Gastrocnemius medialis (tissue), 4 donors: ENCODE measurements at regions not wholly inside any gene's neighbourhood (a gene's known extent, or its start where the extent isn't known, plus 50 kb on each side); places are given as distances from the start of the nearest gene placed in this dataset.

Experiments
- ATAC-seq, 2 donors: fragments of 150-250 bp; one replicate each; pipeline ENCODE4 v1.9.1; 2016
- DNase-seq, 2 donors: peaks; one replicate each; pipeline ENCODE4 v3.0.0-alpha.2; 2019
- H3K27ac ChIP-seq, 4 donors: fragments of 200-600 bp; sonication (generic); 1 replicate in 1 of 4; 2 replicates in 3 of 4; pipeline ENCODE4 v1.5.1; 2016 to 2018; ENCODE audit warnings: mild to moderate bottlenecking in 2 of 4, moderate library complexity in 1 of 4
- H3K27me3 ChIP-seq, 3 donors: fragments of 200-600 bp; sonication (generic) in 2 of 3; 1 replicate in 1 of 3; 2 replicates in 2 of 3; pipeline versions ENCODE4 v1.5.1 to v1.6.0; 2016 to 2019; ENCODE audit warnings: mild to moderate bottlenecking in 1 of 3, moderate library complexity in 1 of 3
- H3K36me3 ChIP-seq, 2 donors: fragments of 200-600 bp; sonication (generic) in 1 of 2; one replicate each; pipeline ENCODE4 v1.5.1; 2017 to 2018
- H3K4me1 ChIP-seq, 2 donors: fragments of 200-600 bp; sonication (generic) in 1 of 2; one replicate each; pipeline ENCODE4 v1.5.1; 2016 to 2017; ENCODE audit warnings: mild to moderate bottlenecking in 2 of 2
- H3K4me3 ChIP-seq, 4 donors: fragments of 200-600 bp; sonication (generic) in 3 of 4; 1 replicate in 1 of 4; 2 replicates in 3 of 4; pipeline ENCODE4 v1.5.1; 2016 to 2019; ENCODE audit warnings: mild to moderate bottlenecking in 2 of 4
- H3K9me3 ChIP-seq, 3 donors: fragments of 200-600 bp; sonication (generic) in 2 of 3; 1 replicate in 1 of 3; 2 replicates in 2 of 3; pipeline ENCODE4 v1.5.1; 2016 to 2019
- CTCF ChIP-seq, 5 experiments: fragments of 450-650 bp in 3 of 5; fragments of 200-600 bp in 2 of 5; sonication (generic) in 2 of 5; IDR thresholded peaks in 4 of 5; conservative IDR thresholded peaks in 1 of 5; 1 replicate in 4 of 5; 2 replicates in 1 of 5; pipeline ENCODE4 v1.5.1; 2016 to 2019; ENCODE audit warnings: antibody characterized with exemption in 5 of 5, mild to moderate bottlenecking in 3 of 5, moderate library complexity in 3 of 5
- POLR2A ChIP-seq, 2 donors: fragments of 450-650 bp; IDR thresholded peaks; one replicate each; pipeline ENCODE4 v1.6.1; 2017; ENCODE audit warnings: antibody characterized with exemption in 2 of 2, mild to moderate bottlenecking in 2 of 2, moderate library complexity in 2 of 2
- in situ Hi-C, 4 donors: fragments of 200-750 bp; cut with MboI; loops; one replicate each; pipeline versions ENCODE4 v1.15.0 to v1.8.0; 2017; ENCODE audit warnings: low sequenced_read_pairs in 4 of 4
- intact Hi-C: fragments of 100-400 bp; cut with DNase I; formaldehyde crosslinking; loops from one replicate; pipeline ENCODE4 v1.15.1; 2023; ENCODE audit warnings: low total_unique reads

- in situ Hi-C loops = no loop called here
- Histone ChIP-seq H3K4me1 (no peaks in the 10 kb centered on the region), H3K27me3 (no peaks in the 10 kb centered on the region), H3K9me3 (no peaks in the 10 kb centered on the region), H3K36me3 (no peaks in the 10 kb centered on the region), H3K27ac (no peak overlapping the region), H3K4me3 (no peak overlapping the region)
- TF ChIP-seq CTCF (IDR thresholded peaks at IDR 0.05 in 4 of 5, conservative IDR thresholded peaks at IDR 0.05 in 1 of 5) (no peak), POLR2A (IDR thresholded peaks at IDR 0.05) (no peak)
- DNase-seq (no peak), ATAC-seq (no peak)
- intact Hi-C loops = no loop called here
Observed at GRCh38 chr20:54291339-54292010, 83.6 kb downstream of the PFDN4 start.

GRCh38 chr20:54292185-54292584 lies 84.3 kb downstream of the PFDN4 start:
- no peak for ATAC-seq
- in situ Hi-C loops (no loop called here), intact Hi-C loops (no loop called here)
- no peaks in the 10 kb centered on the region for H3K36me3 ChIP-seq
- TF ChIP-seq CTCF (IDR thresholded peaks at IDR 0.05 in 4 of 5, conservative IDR thresholded peaks at IDR 0.05 in 1 of 5) = no peak
- TF ChIP-seq POLR2A (IDR thresholded peaks at IDR 0.05) = no peak
- no peaks in the 10 kb centered on the region for H3K4me1 ChIP-seq
- H3K27me3 ChIP-seq = no peaks in the 10 kb centered on the region
- H3K4me3 ChIP-seq = no peak overlapping the region
- H3K9me3 ChIP-seq = no peaks in the 10 kb centered on the region
- DNase-seq = no peak
- no peak overlapping the region for H3K27ac ChIP-seq

- Histone ChIP-seq H3K27me3 (no peaks in the 10 kb centered on the region), H3K36me3 (no peaks in the 10 kb centered on the region), H3K27ac (no peak overlapping the region), H3K4me1 (no peaks in the 10 kb centered on the region), H3K4me3 (no peak overlapping the region), H3K9me3 (no peaks in the 10 kb centered on the region)
- intact Hi-C loops (no loop called here), in situ Hi-C loops (no loop called here)
- no peak for ATAC-seq
- TF ChIP-seq CTCF (IDR thresholded peaks at IDR 0.05 in 4 of 5, conservative IDR thresholded peaks at IDR 0.05 in 1 of 5) = no peak
- TF ChIP-seq POLR2A (IDR thresholded peaks at IDR 0.05) = no peak
- DNase-seq = no peak
Observed at GRCh38 chr20:54293526-54293925, 85.6 kb downstream of the PFDN4 start.

GRCh38 chr20:54294094-54294493 lies 86.2 kb downstream of the PFDN4 start:
- no peak for TF ChIP-seq POLR2A (IDR thresholded peaks at IDR 0.05)
- DNase-seq = no peak
- no peak overlapping the region for H3K4me3 ChIP-seq
- in situ Hi-C loops (no loop called here), intact Hi-C loops (no loop called here)
- no peaks in the 10 kb centered on the region for H3K36me3 ChIP-seq
- no peaks in the 10 kb centered on the region for H3K4me1 ChIP-seq
- no peak for ATAC-seq
- H3K27ac ChIP-seq = no peak overlapping the region
- no peaks in the 10 kb centered on the region for H3K9me3 ChIP-seq
- H3K27me3 ChIP-seq = no peaks in the 10 kb centered on the region

GRCh38 chr20:54295686-54296085 lies 87.8 kb downstream of the PFDN4 start:
- in situ Hi-C loops (no loop called here), intact Hi-C loops (no loop called here)
- TF ChIP-seq POLR2A (IDR thresholded peaks at IDR 0.05) (no peak), CTCF (IDR thresholded peaks at IDR 0.05 in 4 of 5, conservative IDR thresholded peaks at IDR 0.05 in 1 of 5) (no peak)
- Histone ChIP-seq H3K4me3 (no peak overlapping the region), H3K27ac (no peak overlapping the region), H3K36me3 (no peaks in the 10 kb centered on the region), H3K27me3 (no peaks in the 10 kb centered on the region), H3K4me1 (no peaks in the 10 kb centered on the region), H3K9me3 (no peaks in the 10 kb centered on the region)
- ATAC-seq = no peak
- no peak for DNase-seq
